SH-SY5Y (cell line): ENCODE measurements at regions not wholly inside any gene's neighbourhood (a gene's known extent, or its start where the extent isn't known, plus 50 kb on each side); places are given as distances from the start of the nearest gene placed in this dataset.

Source experiments
- GATA2 ChIP-seq: IDR thresholded peaks from 2 replicates; pipeline ENCODE4 v1.6.1; 2011; ENCODE audit warnings: mild to moderate bottlenecking, low read depth, low read length
- GATA3 ChIP-seq: IDR thresholded peaks from 2 replicates; pipeline ENCODE4 v1.6.1; 2011; ENCODE audit warnings: low read depth, mild to moderate bottlenecking, low read length, moderate library complexity

GRCh38 chr13:92966900-92967299 lies 259.7 kb upstream of the GPC6 start:
- TF ChIP-seq GATA2: no peak
- TF ChIP-seq GATA3: no peak
